ENCODE measurements at regions not wholly inside any gene's neighbourhood (a gene's known extent, or its start where the extent isn't known, plus 50 kb on each side); places are given as distances from the start of the nearest gene placed in this dataset.

DNA sequence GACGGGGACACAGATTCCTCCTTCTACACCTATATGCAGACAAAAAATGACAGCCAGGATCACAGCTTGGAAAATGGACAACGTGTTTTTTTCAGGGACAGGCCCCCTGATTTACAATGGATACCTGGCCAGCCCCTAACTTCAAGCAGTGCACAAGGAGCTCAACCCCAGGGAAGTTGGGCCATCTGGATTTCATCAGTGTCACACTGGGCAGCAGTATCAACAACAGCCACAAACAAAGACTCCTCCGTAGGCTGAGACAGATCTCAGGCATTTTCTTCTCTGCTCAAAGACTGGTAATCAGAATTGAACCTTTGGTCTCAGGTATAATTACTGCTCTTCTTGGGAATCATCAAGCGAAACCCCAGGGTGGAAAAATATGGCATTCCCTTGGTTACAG lies 374.0 kb downstream of the ZNF608 start:
- no peak overlapping the region for H3K4me3 Mint-ChIP-seq
- H3K9me3 Mint-ChIP-seq, result peaks cover 11% of the 10 kb centered on the region
- H3K36me3 Mint-ChIP-seq (ENCODE audit: low read depth), result no peaks in the 10 kb centered on the region
- no peak overlapping the region for H3K27ac Mint-ChIP-seq
- no peaks in the 10 kb centered on the region for H3K27me3 Mint-ChIP-seq
- H3K4me1 Mint-ChIP-seq (ENCODE audit: low read depth), result no peaks in the 10 kb centered on the region

DNA sequence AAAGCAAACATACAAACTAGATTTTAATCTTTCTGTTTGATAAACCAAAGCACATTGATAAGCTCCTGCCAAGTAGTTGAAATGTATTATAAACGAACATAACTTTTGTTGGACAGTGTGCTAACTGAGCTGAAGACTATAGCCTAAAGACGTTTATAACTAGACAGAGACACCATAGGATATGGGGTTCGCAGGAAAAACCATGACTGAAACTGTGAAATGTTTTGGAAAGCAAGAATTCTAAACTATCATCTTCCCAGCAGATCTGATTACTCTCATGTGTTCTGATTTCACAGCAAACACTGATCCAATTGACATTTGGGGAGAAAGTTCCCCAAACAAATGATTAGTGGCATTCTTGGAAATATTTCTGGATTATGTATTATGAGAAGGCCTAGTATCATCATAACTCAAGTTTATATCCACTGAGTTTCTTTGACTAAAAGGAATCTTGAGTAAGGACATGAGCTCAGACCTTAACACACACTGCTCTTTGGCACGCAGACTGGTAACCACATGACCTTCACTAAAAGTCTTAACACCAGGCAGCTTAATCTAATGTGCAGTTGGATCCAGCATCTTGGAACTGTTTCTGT lies 375.2 kb downstream of the ZNF608 start:
- Mint-ChIP-seq H3K36me3 (ENCODE audit: low read depth) (no peaks in the 10 kb centered on the region), H3K4me3 (no peak overlapping the region), H3K9me3 (peaks cover 15% of the 10 kb centered on the region), H3K27ac (no peak overlapping the region), H3K27me3 (no peaks in the 10 kb centered on the region), H3K4me1 (ENCODE audit: low read depth) (no peaks in the 10 kb centered on the region)

DNA sequence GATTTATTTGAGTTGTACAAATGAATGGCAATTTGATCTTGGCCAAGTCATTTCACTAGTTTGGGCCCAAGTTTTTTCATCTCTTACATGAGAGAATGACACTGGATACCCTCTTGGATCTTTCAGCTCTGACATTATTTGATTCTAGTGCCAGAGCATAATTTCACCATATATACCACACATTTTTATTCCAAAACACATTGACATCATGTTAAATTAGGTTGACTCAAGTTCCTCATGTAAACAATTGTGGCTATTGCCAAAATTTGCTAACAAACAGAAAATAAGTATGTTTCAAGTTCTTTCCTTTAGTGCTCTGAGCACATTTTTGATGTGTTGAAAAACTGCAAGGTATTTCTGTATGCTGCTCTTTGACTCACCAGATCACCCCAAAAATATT lies 375.8 kb downstream of the ZNF608 start:
- Mint-ChIP-seq H3K27ac (no peak overlapping the region), H3K36me3 (ENCODE audit: low read depth) (no peaks in the 10 kb centered on the region), H3K4me1 (ENCODE audit: low read depth) (no peaks in the 10 kb centered on the region), H3K4me3 (no peak overlapping the region), H3K27me3 (no peaks in the 10 kb centered on the region), H3K9me3 (peaks cover 15% of the 10 kb centered on the region)

DNA sequence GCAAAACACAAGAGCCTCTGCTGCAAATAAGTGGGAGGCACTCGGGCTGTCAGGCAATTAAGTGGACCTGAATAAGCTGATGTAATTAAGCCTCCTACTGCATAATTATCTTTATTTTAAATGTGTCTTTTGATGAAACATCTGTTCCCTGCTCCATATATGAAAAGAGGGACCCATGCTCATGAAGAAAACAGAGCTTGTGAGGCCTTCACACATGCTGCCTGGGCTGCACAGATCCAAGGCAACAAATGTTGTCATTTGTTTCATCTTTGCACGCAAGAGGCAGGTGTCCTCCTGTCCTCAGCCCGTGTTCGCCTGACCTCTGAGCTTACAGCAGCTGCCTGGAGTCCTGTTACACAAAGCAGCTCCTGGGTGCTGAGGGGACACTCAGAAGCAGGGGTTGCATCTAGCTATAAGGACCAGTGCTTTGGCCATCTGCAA lies 381.1 kb downstream of the ZNF608 start:
- Mint-ChIP-seq H3K4me1 (ENCODE audit: low read depth) (no peaks in the 10 kb centered on the region), H3K27ac (no peak overlapping the region), H3K4me3 (no peak overlapping the region), H3K27me3 (no peaks in the 10 kb centered on the region), H3K36me3 (ENCODE audit: low read depth) (no peaks in the 10 kb centered on the region), H3K9me3 (peaks cover 20% of the 10 kb centered on the region)

DNA sequence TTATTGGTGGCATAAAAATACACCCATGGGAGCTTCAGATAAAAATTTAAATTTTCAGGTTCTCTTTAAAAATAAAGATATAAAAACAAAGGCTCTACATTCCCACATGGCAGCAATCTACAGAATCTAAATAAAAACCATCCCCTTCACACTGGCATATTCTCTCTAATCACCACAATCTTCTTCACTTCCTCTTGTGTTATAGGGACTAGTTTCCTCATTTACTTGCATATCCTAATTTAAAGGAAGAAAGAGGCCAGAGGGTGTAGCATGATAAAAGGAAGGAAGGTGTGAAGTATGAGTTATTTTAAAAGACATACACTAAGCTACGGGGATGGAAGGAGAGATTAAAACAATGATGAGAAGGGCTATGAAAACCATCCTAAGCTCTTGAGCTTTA lies 390.5 kb downstream of the ZNF608 start:
- Mint-ChIP-seq H3K4me1 (ENCODE audit: low read depth) (no peaks in the 10 kb centered on the region), H3K27ac (no peak overlapping the region), H3K4me3 (no peak overlapping the region), H3K27me3 (peaks cover 4% of the 10 kb centered on the region), H3K9me3 (peaks cover 19% of the 10 kb centered on the region), H3K36me3 (ENCODE audit: low read depth) (no peaks in the 10 kb centered on the region)

DNA sequence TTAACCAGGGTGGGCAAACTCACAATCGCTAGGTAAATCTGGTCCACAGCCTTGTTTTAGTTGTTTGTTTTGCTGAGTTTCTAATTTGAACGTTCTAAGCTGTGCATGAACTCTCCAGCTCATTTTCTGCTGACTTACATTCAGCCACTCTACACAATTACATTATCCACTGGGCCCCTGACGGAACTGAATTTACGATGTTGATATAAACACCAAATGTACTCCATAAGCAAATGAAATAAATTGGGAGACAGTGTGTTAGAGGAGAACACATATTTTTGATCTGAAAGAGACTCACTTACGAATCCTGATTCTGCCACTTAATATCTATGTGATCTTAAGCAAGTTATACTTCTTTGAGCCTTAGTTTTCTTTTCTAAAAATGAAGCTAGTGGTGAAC lies 393.4 kb downstream of the ZNF608 start:
- no peak overlapping the region for H3K27ac Mint-ChIP-seq
- H3K9me3 Mint-ChIP-seq, result peaks cover 19% of the 10 kb centered on the region
- no peaks in the 10 kb centered on the region for H3K36me3 Mint-ChIP-seq (ENCODE audit: low read depth)
- no peak overlapping the region for H3K4me3 Mint-ChIP-seq
- no peaks in the 10 kb centered on the region for H3K4me1 Mint-ChIP-seq (ENCODE audit: low read depth)
- peaks cover 4% of the 10 kb centered on the region for H3K27me3 Mint-ChIP-seq

DNA sequence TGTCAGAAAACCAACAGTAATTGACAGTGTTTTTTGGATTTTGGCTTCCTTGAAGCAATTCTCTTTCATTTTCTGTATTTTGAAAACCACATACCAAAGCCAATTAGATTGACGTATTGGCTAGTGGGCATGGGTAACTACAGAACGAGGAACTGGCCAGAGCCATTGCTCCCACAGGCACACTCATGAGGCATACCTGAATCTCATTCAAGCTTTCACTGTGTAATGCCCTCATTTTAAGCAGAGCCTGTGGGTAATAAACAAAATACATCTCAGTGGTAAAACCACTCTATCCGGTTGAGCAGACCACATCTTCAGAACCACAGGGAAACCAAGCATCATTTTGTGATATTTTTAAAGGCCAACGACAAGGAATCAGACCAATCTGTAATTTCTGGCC lies 394.1 kb downstream of the ZNF608 start:
- Mint-ChIP-seq H3K9me3 (peaks cover 17% of the 10 kb centered on the region), H3K27me3 (peaks cover under 1% of the 10 kb centered on the region), H3K27ac (no peak overlapping the region), H3K4me1 (ENCODE audit: low read depth) (no peaks in the 10 kb centered on the region), H3K4me3 (no peak overlapping the region), H3K36me3 (ENCODE audit: low read depth) (no peaks in the 10 kb centered on the region)

DNA sequence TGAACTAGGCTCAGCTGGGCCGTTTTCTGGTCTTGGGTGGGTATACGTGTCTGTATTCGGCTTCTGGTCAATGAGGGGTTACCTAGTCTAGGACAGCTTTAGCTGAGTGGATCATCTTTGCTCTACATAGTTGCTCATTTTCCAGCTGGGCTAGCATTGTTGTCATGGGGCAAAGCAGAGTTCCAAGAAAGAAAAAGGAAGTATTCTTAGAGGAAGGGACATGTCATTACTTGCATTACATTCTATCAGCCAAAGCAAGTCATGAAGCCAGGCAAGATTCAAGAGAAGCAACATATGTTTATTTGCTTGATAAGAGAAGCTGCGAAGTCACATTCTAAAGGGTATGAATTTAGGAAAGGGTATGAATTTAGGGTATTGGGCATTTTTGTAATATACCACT lies 396.5 kb downstream of the ZNF608 start:
- Mint-ChIP-seq H3K4me3 (no peak overlapping the region), H3K27me3 (no peaks in the 10 kb centered on the region), H3K27ac (no peak overlapping the region), H3K36me3 (ENCODE audit: low read depth) (no peaks in the 10 kb centered on the region), H3K9me3 (peaks cover 15% of the 10 kb centered on the region), H3K4me1 (ENCODE audit: low read depth) (no peaks in the 10 kb centered on the region)

DNA sequence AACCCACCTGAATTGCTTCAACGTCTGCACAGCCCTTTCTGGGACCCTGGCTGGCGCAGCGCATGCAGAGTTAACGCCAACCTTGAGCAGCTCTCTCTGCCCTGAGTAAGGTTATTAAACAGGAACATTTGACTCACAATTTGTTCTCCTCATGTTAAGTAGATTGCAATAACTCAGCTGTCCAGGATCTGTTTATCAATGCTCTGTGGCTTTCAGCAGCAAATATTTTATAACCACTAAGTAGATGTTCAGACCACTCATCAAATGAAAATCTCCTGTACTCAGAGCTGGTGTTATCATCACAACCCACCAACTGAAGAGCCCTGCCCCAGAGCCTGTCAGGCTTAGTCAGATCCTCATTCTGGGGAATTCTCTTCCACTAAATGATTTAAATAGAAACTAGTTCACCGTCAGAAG lies 403.0 kb downstream of the ZNF608 start:
- Mint-ChIP-seq H3K4me3 (no peak overlapping the region), H3K9me3 (no peaks in the 10 kb centered on the region), H3K27ac (no peak overlapping the region), H3K27me3 (no peaks in the 10 kb centered on the region), H3K36me3 (ENCODE audit: low read depth) (no peaks in the 10 kb centered on the region), H3K4me1 (ENCODE audit: low read depth) (no peaks in the 10 kb centered on the region)

DNA sequence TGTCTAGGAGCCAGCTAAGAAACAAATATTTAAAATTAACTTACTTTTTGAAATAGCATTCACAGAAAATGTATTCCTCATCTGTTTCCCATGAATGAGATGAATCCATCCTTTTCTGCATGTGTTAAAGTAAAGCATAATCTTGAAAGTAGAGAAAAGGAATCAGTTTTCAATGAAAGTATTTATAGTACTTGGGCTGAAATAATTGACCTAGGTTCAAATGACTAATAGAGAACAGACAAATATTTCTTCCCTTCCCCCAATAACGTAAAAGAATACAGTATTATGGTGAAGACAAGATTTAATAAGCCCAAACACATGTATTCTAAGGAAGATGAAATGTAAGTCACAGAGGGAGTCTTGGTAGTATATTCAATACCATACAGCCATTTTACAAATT lies 403.5 kb downstream of the ZNF608 start:
- Mint-ChIP-seq H3K4me3 (no peak overlapping the region), H3K27ac (no peak overlapping the region), H3K4me1 (ENCODE audit: low read depth) (no peaks in the 10 kb centered on the region), H3K9me3 (no peaks in the 10 kb centered on the region), H3K36me3 (ENCODE audit: low read depth) (no peaks in the 10 kb centered on the region), H3K27me3 (no peaks in the 10 kb centered on the region)

DNA sequence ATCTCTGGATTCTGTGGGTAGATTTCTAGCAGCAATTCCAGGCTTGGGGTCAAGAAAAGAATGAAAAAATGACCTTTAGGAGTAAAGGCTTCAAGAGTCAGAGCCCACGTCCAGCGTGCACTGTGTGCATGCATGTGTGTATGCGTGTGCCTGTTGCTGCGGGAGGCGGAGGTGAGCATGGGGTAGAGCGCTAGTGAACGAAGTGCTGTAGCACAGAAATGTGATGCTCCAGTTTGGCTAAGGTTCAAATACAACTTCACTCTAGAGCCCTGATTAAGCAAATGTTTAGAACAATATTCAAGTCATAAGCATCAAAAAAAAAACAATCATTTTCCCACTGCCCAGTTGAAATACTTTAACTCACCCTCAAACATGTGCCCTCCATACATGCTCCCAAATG lies 403.9 kb downstream of the ZNF608 start:
- Mint-ChIP-seq H3K4me3 (no peak overlapping the region), H3K9me3 (no peaks in the 10 kb centered on the region), H3K4me1 (ENCODE audit: low read depth) (no peaks in the 10 kb centered on the region), H3K36me3 (ENCODE audit: low read depth) (no peaks in the 10 kb centered on the region), H3K27ac (no peak overlapping the region), H3K27me3 (no peaks in the 10 kb centered on the region)

DNA sequence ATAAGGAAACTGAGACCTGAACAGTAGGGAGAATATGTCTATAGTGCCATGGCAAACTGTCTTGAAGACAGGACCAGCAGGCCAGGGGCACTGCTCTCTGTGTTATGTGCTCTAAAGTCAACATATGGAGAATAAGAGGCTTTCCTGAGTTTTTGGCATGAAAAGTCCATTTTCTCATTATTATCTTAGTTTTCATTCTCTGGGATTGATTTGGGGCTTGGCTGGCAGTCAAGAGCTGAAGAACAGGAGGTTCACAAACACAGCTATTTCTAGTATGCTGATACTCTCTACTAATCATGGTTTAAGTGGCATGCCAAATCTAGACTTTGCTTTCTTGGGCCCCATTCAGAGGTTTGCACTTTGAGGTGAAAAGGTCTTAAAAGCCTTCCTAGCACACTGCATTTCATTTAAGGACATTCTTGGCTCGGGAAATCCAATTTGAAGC lies 404.4 kb downstream of the ZNF608 start:
- H3K4me1 Mint-ChIP-seq (ENCODE audit: low read depth), result no peaks in the 10 kb centered on the region
- H3K9me3 Mint-ChIP-seq, result no peaks in the 10 kb centered on the region
- no peaks in the 10 kb centered on the region for H3K27me3 Mint-ChIP-seq
- H3K4me3 Mint-ChIP-seq, result no peak overlapping the region
- no peak overlapping the region for H3K27ac Mint-ChIP-seq
- no peaks in the 10 kb centered on the region for H3K36me3 Mint-ChIP-seq (ENCODE audit: low read depth)

DNA sequence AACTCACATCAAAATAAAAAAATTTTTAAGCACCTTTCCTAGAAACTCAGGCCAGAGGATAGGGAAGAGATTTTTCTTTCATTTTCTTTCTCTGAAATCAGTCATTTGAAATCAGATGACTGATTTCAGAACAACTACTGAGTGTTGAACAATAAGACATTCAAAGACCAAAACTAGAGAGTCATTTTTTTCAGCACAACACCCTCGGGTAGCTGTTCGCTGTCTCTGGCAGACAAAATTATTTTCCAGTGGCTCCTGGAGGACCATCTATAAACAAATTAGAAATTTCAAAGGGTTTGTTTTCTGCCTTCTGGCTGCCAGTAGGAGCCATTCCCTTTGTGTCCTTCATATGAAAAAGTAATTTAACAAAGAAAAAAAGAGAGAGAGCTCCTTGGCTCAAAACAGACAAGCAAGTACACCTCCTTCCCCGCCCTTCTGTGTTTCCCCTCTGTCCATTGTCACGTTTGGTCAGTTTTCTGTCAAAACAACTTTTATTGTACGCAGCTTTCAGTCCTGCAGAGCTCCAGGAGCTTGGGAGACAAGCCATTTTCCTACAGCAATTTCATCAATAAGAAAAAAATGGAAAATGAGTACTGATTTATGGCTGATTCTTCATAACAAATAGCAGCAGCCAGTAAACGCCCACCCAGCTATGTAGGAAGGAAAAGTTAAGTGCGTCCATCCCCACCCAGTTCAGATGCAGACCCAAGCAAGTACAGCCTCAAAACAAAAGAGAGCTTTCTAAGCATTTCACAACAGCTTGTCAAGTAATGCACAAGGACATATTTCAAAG lies 405.2 kb downstream of the ZNF608 start:
- no peaks in the 10 kb centered on the region for H3K4me1 Mint-ChIP-seq (ENCODE audit: low read depth)
- H3K27me3 Mint-ChIP-seq, result no peaks in the 10 kb centered on the region

DNA sequence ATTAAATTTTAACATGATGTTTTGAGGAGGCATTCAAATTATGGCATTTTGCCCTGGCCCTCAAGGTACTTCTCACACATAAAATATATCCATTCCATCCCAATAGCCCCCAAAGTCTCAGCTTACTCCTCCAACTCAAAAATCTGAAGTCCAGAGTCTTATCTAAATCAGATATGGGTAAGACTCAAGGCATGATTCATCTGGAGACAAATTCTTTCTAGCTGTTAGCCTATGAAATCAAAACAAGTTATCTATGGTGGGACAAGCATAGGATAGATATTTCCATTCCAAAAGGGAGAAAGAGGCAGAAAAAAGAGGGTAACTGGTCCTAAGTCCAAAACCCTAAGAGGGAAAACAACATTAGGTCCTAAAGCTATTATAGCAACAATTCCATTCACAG lies 408.4 kb downstream of the ZNF608 start:
- H3K4me3 Mint-ChIP-seq, result no peak overlapping the region
- H3K4me1 Mint-ChIP-seq (ENCODE audit: low read depth), result no peaks in the 10 kb centered on the region
- H3K9me3 Mint-ChIP-seq, result no peaks in the 10 kb centered on the region
- no peak overlapping the region for H3K27ac Mint-ChIP-seq
- H3K36me3 Mint-ChIP-seq (ENCODE audit: low read depth), result no peaks in the 10 kb centered on the region
- no peaks in the 10 kb centered on the region for H3K27me3 Mint-ChIP-seq

More for the DNA sequence above, 405.2 kb downstream of the ZNF608 start:
- H3K36me3 Mint-ChIP-seq (ENCODE audit: low read depth), result no peaks in the 10 kb centered on the region
- no peaks in the 10 kb centered on the region for H3K9me3 Mint-ChIP-seq
- H3K4me3 Mint-ChIP-seq, result no peak overlapping the region
- H3K27ac Mint-ChIP-seq, result no peak overlapping the region

DNA sequence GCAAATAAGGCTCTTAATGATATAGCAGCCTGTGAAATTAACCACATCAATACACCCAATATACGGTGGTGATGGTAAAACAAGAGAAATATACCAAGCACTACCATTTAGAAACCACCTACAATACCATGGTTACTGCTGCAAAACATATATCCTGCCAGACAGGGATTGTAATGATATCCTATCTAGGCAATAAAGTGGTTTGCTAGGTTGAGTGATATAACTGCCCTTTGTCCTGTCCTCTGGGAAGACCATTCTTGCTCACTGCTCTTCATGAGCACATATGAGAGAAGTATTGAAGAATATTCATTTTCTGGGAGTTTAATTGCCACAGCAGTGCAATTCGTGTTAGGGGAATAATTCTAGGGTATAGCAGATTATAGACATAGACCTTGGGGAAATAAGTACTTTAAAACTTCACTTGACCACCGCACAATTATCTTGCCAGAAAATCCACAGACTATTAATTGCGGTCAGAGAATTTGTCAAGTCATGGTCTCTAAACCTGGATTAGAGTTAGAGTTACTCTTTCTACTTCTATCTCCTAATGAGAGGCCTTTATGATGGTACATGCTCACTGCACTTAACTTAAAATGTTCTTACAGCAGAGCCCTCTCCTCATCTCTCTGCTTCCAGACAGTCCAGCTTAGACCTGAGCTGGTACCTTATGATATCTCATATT lies 413.0 kb downstream of the ZNF608 start:
- H3K4me1 Mint-ChIP-seq (ENCODE audit: low read depth), result no peaks in the 10 kb centered on the region
- H3K4me3 Mint-ChIP-seq, result no peak overlapping the region
- H3K9me3 Mint-ChIP-seq, result no peaks in the 10 kb centered on the region
- no peak overlapping the region for H3K27ac Mint-ChIP-seq
- no peaks in the 10 kb centered on the region for H3K27me3 Mint-ChIP-seq
- no peaks in the 10 kb centered on the region for H3K36me3 Mint-ChIP-seq (ENCODE audit: low read depth)

Data from stimulated activated naive CD8-positive, alpha-beta T cell treated with anti-CD3 and anti-CD28 coated beads, Interleukin-15, Interleukin-2, amounts not matched to agents 100 ng/mL and 50 ng/mL, for 24 hours (primary cell).